GM19324 (cell line): ENCODE measurements at regions not wholly inside any gene's neighbourhood (a gene's known extent, or its start where the extent isn't known, plus 50 kb on each side); places are given as distances from the start of the nearest gene placed in this dataset.
A peak's percentile ranks its signal among the peaks of the same experiment; 100 is the strongest.
"Not testable (repeated sequence)": the region's sequence is repeated elsewhere in the genome, so short reads cannot be mapped to it uniquely, and the experiment has no call there.

Experiments
- ATAC-seq: cut with Tn5 transposase; IDR thresholded peaks from one replicate; pipeline ENCODE4 v1.9.1; 2021; ENCODE audit warnings: mild to moderate bottlenecking, moderate library complexity; ENCODE audit not compliant: unreplicated experiment, low FRiP score

DNA sequence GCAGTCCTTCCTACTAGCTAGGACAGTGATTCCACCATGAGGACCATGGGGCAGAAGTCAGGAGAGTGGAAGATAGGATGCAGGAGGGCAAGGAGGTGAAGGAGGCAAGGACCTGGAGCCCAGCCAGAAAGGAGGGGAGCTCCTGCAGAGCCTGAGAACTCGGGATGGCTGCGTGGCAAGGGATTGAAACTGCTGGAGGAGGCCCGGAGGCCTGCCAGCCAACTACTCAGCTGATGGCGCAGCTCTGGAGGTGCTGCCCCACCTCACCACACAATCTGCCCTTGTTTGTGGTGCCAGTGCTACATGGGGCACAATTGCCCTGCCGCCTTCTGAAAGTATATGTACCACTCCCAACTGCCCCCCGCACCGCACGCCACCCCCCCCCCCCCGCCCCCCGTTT is 307.3 kb upstream of the CHRNA7 start:
- not testable (repeated sequence) for ATAC-seq

- ATAC-seq: not testable (repeated sequence)
Measured at GRCh38 chr15:31724903-31725302, 305.4 kb upstream of the CHRNA7 start.

DNA sequence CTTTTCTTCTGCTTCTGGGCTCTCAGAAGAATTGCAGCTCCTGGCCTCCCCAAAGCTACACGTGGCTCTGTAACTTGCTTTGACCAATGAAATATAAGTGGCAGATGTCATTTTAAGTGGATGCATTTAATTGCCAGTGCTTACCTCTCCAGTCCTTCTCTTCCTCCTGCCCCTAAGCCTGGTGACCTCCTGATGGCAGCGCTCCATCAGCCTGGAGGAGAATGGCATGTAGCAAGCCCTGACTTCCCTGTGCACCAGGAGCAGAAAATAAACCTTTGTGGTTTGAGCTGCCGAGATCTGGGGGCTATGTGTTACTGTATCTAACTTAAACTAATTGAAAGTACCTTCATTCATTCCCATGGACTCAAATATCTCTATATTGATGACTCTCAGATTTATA is 304.7 kb upstream of the CHRNA7 start:
- ATAC-seq: not testable (repeated sequence)

DNA sequence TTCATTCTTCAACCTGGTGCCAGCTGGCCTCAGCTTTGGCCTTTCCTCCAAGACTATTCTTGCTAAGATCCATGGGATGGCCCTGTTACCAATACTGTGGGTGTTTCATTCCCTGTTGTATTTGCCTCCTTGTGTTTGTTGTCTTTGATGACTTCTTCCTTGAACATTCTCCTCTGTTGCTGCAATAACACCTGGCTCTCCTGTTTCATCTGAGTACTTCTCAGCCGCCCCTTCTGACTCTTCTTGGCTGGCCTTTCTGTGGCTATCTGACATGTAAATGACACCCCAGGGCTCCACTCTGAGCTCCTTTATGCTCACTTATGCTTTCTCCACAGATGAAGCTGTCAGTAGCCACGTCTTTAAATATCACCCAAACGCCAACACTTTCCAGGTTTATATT is 302.7 kb upstream of the CHRNA7 start:
- no peak for ATAC-seq

- ATAC-seq: no peak
Measured at GRCh38 chr15:31732726-31733125, 297.6 kb upstream of the CHRNA7 start.

DNA sequence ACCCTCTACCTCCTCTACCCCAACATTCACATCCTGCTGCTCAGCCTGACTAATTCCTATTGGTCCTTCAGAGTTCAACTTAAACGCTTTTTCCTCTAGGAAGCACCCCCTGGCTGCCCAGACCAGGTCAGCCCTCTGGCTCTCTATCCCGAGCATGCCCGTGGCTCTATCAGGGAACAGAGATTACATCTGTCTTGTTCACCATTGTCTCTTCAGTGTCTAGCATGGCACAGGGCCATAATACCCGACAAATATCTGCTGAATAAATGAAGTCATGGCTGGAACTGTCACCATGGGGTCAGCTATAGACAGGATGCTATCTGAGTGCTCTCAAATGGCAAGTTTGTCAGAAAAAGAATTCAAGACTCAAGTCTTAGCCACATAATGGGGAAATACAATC is 296.9 kb upstream of the CHRNA7 start:
- no peak for ATAC-seq

DNA sequence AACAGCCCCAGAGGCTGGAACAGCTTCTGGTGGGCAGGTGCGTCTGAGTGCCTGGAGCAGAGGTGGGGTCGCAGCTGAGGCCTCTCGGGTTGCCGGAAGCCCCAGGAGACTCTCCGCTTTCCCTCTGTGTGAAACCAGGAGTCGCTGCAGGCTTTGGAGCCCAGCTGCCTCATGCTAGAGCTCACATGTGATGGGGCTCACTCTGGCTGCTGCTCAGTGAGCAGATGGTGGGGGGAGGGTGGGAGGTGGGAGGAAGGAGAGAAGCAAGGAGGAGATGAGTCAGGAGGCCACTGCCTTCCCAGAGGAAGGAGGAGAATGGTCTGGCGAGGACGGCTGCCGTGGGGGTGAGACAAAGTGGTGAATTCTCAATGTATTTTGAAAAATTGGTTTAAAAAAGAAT is 290.1 kb upstream of the CHRNA7 start:
- ATAC-seq: no peak

DNA sequence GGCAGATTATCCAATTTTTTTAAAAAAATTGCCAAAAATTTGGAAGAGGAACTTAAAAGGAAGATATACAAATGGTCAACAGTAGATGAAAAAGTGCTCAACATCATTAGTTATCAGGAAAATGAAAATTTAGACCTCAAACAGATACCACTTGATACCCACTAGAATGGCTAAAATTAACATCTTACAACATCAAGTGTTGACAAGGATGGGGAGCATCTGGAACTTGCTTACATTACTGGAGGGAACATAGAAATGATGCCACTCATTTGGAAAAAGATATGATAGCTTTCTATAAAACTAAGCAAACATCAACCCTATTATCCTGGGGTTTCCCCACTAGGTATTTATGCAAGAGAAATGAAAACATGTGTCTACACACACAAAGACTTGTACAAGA is 284.5 kb upstream of the CHRNA7 start:
- no peak for ATAC-seq

DNA sequence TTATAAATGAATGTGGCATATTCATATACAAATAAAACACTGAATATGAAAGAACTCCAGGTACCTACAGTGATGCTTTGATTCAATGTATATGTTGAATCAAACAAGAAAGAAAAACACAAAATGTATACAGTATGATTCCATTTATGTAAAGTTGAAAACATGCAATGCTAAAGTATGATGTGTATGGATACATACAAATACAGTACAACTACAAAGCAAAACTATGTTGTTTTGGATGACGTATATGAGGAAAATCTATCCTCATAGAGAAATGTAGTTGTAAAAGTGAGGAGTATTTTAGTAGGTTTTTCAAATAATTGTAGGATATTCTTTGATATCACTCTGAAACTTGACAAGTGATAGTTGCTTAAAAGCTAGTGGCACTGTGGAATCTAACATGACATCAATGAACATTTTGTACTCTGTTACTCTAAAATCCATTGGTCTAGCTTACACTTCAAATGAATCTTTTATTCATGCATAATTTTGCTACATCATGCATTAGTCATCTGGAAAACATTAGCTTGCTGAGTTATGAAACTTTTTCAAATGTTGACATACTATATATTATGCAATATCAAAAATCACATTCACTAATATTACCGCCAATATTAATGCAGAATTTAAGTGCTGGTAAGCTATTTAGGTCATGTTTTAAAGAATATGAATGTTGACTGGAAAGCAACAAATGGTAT is 278.1 kb upstream of the CHRNA7 start:
- ATAC-seq: no peak

DNA sequence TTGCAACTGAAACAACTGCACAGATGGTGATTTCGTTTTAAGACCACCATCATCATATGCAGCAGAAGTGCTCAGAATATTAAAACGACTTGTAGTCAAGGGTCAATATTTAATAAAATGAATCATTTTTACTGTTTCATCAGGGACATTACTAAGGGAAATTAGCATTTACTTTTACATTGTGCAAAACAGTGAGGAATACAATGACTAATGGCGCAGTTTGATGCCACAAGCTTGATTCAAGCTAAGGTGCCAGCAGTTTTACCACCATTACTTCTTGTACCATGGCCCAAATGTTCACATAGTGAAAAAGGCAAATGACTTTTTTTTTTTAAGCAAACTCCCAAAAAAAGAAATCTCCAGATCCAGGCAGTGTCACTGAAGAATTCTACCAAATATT is 277.4 kb upstream of the CHRNA7 start:
- ATAC-seq: no peak

DNA sequence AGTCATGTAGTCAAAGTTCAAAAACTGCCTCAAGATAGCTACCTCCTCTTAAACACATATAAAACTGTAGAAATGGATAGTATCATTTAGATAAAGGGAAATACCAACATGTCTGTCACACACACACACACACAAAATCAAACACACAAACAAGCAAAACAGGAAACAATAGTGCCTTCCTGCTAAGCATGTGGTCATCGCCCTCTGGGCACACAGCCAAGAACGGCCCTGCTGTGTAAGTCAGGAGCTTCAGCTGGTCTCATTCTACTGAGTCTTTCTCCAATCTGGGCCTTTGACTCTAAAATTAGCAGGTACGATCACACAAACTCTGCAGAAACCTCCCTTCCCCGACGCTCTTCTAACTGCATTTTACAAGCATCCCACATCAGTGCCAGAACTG is 272.2 kb upstream of the CHRNA7 start:
- ATAC-seq: peak; percentile 53

DNA sequence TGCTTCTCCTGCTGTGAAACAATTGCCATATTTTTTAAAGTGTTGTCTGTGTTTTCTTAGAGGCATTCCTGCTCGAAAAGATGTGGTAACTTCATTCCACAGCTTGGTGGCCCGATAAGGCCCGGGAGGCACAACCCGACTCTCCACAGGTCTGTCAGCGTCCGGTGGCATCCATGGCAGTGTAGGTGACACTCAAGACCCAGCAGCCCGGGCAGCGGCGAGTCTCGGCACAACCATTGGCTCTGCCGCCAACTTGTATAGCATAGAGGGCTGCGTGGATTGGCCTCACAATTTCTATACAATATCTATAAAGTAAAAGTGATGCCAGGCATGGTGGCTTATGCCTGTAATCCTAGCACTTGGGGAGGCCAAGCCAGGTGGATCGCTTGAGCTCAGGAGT is 262.3 kb upstream of the CHRNA7 start:
- ATAC-seq: no peak

GRCh38 chr15:31774045-31774444 is 256.3 kb upstream of the CHRNA7 start:
- ATAC-seq: no peak

DNA sequence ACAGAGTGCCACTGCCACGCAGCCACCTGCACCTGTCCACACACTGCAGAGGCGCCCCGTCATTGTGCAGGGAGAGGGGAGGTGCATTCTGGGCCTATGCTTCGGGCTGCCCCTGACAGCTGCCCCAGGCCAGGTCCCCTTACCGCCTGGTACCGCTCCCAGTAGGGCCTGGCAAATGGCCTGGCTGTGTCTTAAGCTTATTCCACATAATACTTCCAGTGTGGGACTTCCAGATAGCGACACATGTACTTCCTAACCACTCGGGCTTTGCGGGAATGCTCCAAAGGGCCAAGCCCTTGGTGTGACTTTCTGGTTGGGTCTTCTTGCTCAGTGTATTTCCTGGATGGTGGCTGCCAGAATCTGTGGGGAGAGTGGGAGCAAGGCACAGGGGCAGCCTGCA is 254.3 kb upstream of the CHRNA7 start:
- ATAC-seq: no peak

DNA sequence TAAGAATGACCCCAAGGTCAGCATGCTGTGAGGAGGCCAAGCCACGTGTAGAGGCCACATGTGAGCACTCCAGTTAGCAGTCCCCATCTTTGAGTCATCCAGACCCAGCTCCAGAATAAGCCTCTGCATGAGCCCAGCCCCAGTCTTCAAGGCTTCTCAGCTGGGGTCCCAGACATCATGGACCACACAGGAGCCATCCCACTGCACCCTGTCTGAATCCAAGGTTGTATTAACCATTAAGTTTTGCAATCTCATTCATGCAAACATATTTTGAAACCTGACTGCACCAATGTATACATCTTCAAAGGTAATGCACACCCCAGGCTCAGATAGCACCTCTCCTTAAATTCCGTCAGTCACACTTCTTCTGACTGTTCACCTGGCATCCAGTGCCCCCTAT is 249.1 kb upstream of the CHRNA7 start:
- ATAC-seq: no peak

DNA sequence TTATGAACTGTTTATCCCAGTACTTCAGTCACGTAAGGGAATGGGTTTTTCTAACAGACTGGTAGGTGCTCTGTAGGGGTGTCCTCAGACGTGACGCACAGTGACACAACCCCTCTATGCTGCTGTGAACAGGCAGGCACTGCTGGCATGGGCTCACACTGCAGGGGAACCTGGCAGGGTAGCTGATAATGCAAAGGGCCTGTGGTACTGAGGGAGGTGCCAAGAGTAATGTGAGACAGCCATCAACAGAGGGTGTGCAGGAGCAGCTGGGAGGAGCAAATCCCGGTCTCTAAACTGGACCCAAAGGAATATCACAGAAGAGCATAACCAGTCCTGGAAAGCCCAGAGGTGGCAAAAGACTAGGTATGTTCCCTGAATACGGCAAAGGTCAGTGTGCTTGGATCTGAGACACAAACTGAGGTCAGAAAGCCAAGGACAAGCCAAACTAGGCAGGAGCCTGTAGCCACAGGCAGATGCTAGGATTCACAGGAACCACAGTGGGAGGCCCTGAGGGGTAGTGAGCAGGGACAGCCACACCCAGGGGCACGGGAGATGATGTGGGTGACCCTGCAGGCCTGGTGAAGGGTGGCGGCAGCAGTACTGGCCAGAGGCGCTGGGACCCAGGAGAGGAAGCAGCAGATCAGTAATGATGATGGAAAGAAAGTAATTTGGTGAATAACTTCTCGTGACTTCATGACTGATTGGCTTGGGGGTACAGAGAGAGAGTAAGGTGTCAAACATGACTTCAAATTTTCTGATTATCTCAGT is 248.1 kb upstream of the CHRNA7 start:
- no peak for ATAC-seq

GRCh38 chr15:31782951-31783350 is 247.4 kb upstream of the CHRNA7 start:
- no peak for ATAC-seq

GRCh38 chr15:31786360-31786759 is 244.0 kb upstream of the CHRNA7 start:
- no peak for ATAC-seq

DNA sequence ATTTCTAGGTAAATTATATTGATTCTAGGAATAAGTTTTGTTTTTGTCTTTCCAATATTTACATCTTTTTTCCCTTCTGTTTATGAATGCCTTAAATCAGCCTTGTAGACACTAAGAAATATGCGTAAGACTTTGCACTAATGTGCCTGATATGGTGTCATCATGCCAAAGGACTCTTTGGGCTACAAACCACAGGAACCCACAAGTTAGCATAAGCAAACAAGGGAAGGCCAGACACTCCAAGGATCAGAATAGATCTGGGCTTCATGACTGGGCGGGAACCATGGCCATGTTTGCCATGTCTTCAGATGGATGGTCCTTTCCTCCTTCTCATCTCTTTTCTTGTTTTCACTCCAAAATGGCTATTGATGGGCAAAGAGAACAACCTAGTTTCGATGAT is 242.2 kb upstream of the CHRNA7 start:
- ATAC-seq: no peak

- no peak for ATAC-seq
Measured at GRCh38 chr15:31792611-31793199, 237.6 kb upstream of the CHRNA7 start.

DNA sequence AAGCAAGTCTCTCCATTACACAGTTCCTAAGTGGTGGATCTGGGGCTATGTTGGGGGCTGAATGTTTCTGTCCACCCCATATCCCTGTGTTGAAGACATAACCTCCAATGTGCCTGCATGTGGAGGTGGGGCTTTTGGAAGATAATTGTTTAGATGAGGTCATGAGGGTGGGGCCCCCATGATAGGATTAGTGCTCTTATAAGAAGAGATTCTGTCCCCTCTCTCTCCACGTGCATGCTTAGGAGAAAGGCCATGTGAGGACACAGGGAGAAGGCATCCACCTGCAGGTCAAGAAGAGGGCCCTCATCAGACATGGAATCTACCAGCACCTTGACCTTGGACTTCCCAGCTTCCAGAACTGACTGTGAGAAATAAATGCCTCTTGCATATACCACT is 231.0 kb upstream of the CHRNA7 start:
- ATAC-seq: no peak
